ENCODE measurements at regions not wholly inside any gene's neighbourhood (a gene's known extent, or its start where the extent isn't known, plus 50 kb on each side); places are given as distances from the start of the nearest gene placed in this dataset.
"Not testable (repeated sequence)": the region's sequence is repeated elsewhere in the genome, so short reads cannot be mapped to it uniquely, and the experiment has no call there.

DNA sequence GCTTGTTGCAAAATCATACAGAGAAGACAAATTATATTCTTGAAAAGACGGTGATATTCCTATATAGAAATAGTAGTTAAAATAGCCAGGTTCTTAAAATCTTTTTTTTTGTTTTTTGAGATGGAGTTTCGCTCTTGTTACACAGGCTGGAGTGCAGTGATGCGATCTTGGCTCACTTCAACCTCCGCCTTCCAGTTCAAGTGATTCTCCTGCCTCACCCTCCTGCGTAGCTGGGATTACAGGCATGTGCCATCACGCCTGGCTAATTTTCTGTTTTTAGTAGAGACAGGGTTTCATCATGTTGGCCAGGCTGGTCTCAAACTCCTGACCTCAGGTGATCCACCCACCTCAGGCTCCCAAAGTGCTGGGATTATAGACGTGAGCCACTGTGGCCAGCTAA lies 257.9 kb upstream of the CELF2 start:
- DNase-seq (ENCODE audit: low read depth in 2 of 2) = not testable (repeated sequence)

DNA sequence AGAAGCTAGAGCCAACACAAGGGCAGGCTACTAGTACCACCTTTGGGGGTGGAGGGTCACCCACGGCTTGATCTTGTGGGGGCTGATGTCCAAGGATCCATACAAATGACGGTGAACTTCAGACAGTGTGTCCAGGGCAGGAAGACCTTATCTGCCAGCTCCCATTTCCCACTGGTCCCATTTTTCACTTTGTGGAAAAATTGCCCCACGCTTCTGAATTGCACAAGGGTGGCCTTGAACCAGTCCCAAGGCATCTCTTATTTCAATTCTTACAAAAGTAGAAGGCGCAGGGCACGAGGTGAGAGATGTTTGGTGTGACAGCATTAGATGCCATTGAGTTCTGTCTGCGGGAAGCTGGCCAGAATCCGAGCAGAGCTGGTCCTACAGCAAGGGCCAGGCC lies 252.7 kb upstream of the CELF2 start:
- no peak for DNase-seq (ENCODE audit: low read depth in 2 of 2)

GRCh38 chr10:10772411-10772810 lies 245.3 kb upstream of the CELF2 start:
- no peak for DNase-seq (ENCODE audit: low read depth in 2 of 2)

DNA sequence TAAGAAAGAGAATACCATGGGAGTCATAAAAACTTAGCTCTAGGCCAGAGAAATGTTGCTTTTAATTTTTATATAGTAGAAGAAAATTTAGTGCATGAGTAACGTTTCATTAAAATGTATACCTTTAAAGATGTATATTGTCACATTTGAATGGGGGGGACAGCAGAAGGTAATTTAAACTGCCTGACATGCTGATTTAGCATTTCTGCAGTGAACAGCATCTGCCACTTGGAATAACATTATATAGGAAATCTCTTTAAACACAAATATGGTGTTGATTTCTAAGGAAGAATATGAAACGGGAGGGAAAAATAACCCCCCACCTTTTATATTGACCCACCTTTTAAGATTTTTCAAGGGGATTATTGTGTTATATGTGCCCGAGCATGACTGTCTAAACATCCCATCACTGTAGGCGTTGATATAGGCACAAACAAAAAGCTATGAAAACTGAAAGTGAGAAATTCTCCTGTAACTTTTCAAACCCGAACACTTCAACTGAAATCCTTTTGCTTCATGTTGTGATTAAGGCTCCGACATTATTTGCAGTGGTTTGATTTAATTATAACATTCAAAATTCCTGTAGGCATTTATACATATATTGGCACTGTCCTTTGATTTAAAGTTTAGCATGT lies 244.7 kb upstream of the CELF2 start:
- no peak for DNase-seq (ENCODE audit: low read depth in 2 of 2)

- DNase-seq (ENCODE audit: low read depth in 2 of 2) = no peak
Observed at GRCh38 chr10:10774416-10774815, 243.3 kb upstream of the CELF2 start.

GRCh38 chr10:10776363-10776762 lies 241.3 kb upstream of the CELF2 start:
- no peak for DNase-seq (ENCODE audit: low read depth in 2 of 2)

DNA sequence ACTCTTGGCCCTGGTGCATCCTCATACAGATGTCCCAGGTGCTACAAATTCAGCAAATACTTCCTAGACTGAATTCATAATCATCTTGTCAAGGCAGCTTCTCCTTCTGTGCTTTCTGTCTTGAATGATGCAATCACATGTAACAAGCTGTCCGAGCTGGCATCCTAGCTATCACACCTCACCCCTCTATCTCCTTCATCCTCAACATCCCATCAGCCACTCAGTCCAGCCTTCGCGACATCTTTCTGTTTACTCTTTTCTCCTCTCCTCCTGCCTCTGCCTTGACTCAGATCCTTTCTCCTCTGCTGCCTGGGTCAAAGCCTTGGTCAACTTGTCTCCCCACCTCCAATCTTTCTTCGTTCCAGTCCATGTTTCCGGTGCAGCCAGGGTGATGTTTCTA lies 240.4 kb upstream of the CELF2 start:
- no peak for DNase-seq (ENCODE audit: low read depth in 2 of 2)

GRCh38 chr10:10777723-10778122 lies 239.9 kb upstream of the CELF2 start:
- no peak for DNase-seq (ENCODE audit: low read depth in 2 of 2)

DNA sequence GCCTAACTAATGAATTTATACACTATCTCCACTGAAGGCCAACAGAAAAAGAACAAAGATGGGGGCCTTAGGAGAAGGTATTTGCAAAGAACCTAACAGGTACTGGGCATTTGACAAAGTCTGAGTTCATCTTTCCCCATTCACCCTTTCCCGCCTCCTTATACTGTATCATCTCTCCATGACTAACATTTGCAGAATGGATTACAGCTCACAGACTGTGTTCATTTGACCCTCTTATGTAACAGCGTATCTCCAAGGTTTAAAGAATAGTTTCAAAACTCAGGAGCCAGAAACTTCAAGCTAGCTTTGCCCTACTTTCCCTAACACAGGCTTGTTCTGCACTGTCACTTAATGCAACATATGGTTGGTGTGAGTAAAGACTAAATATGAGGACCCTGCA lies 238.7 kb upstream of the CELF2 start:
- no peak for DNase-seq (ENCODE audit: low read depth in 2 of 2)

- DNase-seq (ENCODE audit: low read depth in 2 of 2) = no peak
Observed at GRCh38 chr10:10779511-10779910, 238.2 kb upstream of the CELF2 start.

GRCh38 chr10:10780746-10781145 lies 236.9 kb upstream of the CELF2 start:
- no peak for DNase-seq (ENCODE audit: low read depth in 2 of 2)

DNA sequence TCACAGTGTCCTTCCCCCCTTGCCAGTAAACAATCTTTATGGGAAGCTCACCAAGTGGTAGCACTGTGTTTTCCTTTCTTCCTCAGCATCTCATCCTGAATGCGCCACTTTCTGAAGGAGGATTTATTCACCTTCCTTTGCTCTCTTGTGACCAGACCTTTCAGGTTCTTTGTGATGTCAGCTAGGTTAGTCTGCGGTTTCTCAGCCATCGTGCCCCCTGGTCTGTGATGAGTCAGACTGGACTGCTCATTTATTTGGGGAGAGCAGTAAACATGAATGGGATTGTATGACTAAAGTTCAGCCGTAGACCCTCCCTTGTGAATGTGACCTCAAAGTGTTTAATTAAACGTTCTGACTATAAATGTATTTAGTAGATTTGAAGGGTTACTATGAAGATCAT lies 235.1 kb upstream of the CELF2 start:
- DNase-seq (ENCODE audit: low read depth in 2 of 2) = no peak

GRCh38 chr10:10785627-10786026 lies 232.0 kb upstream of the CELF2 start:
- DNase-seq (ENCODE audit: low read depth in 2 of 2) = no peak

DNA sequence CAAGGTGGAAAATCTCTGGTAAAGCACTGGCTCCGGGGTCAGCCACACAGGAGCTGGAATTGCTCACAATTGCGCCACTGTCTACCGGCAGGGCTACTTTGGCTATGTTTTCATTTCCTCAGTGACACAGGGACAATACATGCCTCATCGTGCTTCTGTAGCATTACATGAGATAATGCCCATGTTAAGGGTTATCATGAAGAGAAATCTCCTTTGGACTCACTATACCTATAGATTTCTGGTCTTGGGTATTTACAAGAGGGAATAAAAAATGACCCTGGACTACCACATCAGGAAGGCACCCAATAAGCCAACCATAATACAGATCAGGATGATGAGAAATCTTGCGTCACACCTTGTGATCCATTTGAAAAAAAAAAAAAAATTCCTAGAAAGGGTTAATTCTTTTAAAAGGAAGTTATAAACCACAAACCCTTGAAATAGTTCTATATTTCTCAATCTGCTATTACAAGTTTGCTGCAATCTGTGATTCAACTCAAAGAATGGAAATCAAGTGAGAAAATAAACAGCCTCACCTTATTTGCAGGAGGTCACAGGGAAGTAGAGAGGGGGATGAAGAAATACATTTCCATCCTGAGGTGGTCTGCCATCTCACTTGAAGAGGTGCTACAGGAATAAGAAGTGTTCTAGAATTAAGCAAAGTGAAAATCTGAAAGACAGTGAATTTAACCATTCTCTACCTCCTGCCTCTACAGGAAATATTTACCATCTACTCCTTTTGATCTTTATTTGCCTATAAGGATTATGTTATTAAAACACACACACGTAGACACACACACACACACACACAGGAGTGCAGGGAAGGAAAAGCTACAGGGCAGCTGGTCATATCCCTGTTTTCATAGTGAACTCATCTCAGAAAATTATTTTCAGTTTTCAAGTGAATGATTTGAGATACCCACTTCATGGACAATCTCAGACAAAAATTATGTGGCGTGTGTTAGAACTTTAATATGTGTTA lies 231.3 kb upstream of the CELF2 start:
- DNase-seq (ENCODE audit: low read depth in 2 of 2) = no peak

DNA sequence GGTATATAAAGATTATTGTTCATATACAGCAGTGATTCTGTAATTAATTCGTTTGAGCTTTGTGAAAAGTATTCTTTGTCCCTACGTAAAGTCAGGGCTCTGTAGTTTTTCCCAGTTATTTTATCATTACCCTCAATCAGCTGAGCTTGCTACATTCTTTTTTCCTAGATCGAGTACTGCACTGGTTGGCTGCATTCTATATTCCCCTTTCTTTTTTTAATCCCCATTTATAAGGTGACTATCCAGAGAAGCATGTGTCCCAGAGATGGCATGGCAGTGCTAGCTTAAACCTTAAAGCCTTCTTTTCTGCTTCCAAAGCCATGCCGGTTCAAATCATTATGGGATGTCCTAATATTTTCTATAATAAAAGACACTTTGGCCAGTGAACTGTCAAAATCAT lies 230.1 kb upstream of the CELF2 start:
- DNase-seq (ENCODE audit: low read depth in 2 of 2) = no peak

GRCh38 chr10:10788761-10789160 lies 228.9 kb upstream of the CELF2 start:
- DNase-seq (ENCODE audit: low read depth in 2 of 2) = no peak

- DNase-seq (ENCODE audit: low read depth in 2 of 2) = no peak
Observed at GRCh38 chr10:10791869-10792268, 225.8 kb upstream of the CELF2 start.

DNA sequence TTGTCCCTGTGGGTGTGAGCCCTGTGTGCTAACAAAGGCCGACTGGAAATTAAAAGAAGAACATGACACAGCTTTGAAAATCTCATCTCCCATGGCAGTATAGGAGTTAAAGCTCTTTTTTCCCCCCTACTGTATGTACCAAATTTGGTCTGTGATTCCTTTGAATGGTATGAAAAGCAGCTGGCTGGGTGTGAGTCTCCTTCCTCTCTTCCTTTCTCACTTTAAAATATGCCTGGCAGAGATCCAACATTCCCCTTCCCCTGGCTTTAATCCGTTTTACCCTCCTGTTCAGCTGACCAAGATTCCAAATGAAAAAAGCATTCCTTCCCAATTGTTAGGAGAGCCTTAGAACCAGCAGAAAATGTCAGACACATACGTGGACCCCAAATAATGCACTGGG lies 225.0 kb upstream of the CELF2 start:
- DNase-seq (ENCODE audit: low read depth in 2 of 2) = no peak

DNA sequence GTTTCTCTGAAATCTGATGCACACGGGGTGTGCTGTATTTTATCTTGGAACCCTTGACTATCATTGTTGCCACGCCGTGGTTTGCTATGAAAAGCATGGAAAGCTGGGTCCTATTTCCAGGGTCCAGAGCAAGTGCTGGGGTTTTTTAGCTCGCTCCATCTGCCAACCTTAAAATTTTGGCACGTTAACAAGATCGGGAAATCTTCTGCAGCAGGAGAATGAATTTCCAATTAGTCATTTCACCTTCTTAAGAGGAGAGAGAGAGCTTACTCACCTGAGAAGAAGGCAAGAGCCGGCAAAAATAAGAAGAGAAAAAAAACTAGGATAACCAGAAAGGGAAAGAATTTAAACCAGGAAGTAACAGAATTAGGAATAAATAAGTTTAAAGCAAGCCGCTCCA lies 223.6 kb upstream of the CELF2 start:
- no peak for DNase-seq (ENCODE audit: low read depth in 2 of 2)

- DNase-seq (ENCODE audit: low read depth in 2 of 2) = no peak
Observed at GRCh38 chr10:10794791-10795191, 222.9 kb upstream of the CELF2 start.

- no peak for DNase-seq (ENCODE audit: low read depth in 2 of 2)
Observed at GRCh38 chr10:10796061-10796773, 221.5 kb upstream of the CELF2 start.

DNA sequence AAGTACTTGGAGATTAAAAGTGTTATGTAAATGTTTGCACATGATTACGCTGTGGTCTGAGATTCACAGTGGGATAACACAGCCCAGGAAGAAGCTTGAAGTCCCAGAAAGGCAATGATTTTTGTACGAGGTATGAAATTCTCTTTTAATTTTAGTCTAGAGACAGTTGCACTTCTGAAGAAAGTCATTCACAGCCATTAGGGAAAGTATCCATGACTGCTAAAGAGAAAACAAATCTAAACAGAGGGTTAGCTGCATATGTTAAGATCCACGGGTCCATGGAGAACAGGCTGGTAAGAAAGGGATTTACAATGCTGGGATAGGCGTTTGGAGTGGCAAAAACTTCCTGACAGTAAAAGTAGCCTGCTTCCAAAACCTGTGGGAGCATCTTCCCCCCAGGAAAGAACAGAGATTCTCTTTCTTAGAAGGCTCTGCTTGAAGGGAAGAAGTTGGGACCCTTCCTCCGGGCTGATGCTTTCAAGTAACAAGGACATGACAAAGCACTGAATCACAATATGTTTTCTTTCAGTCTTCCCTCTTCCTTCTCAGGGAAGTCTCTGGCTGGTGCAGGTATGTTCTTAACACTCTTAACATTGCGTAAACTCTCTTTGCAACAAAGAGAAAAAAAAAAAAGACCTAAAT lies 220.8 kb upstream of the CELF2 start:
- no peak for DNase-seq (ENCODE audit: low read depth in 2 of 2)

All from activated CD4-positive, alpha-beta T cell treated with anti-CD3 and anti-CD28 coated beads for 24 hours (primary cell).